MM.1S (cell line): ENCODE measurements at regions not wholly inside any gene's neighbourhood (a gene's known extent, or its start where the extent isn't known, plus 50 kb on each side); places are given as distances from the start of the nearest gene placed in this dataset.

Source experiments
- CTCF ChIP-seq: fragments of 300-600 bp; sonication (generic); IDR thresholded peaks from 2 replicates; pipeline ENCODE4 v1.5.1; 2016; ENCODE audit warnings: antibody characterized with exemption, low read length, mixed read lengths
- EZH2 ChIP-seq: fragments of 300-600 bp; sonication (generic); optimal IDR thresholded peaks from 2 replicates; pipeline ENCODE3; 2017; ENCODE audit warnings: low read depth, mild to moderate bottlenecking, antibody characterized with exemption, low read length, mixed read lengths

- TF ChIP-seq CTCF = no peak
- no peak for TF ChIP-seq EZH2
Measured at GRCh38 chr6:104537180-104537579, 322.5 kb downstream of the HACE1 start.
